IMR-90 (cell line): ENCODE measurements at regions not wholly inside any gene's neighbourhood (a gene's known extent, or its start where the extent isn't known, plus 50 kb on each side); places are given as distances from the start of the nearest gene placed in this dataset.

ENCODE experiments used
- ATAC-seq: fragments of 200-7000 bp; cut with Tn5 transposase; 2 replicates; pipeline ENCODE4 v1.9.1; 2020; ENCODE audit warnings: low read depth, mild to moderate bottlenecking, moderate library complexity
- BruUV-seq: library from RNA; stranded (reverse); fragments of 400-500 nt; replicated peaks from 2 replicates; lab custom pipeline; 2021; lab: Mats Ljungman, UMichigan
- CTCF ChIA-PET: fragments of 300-600 bp; formaldehyde crosslinking; extraction: SDS; loops from one replicate; lab custom pipeline; 2021; ENCODE audit warnings: antibody characterized with exemption; lab: Yijun Ruan, JAX
- POLR2A ChIA-PET: fragments of 300-600 bp; sonication (Branson Sonifier 250); formaldehyde crosslinking; loops from one replicate; lab custom pipeline; 2022; ENCODE audit warnings: antibody characterized with exemption; ENCODE audit not compliant: unreplicated experiment; lab: Charles Lee
- DNase-seq: peaks from one replicate; pipeline ENCODE4 v3.0.0; 2013
- H2AFZ ChIP-seq: replicated peaks from 2 replicates; pipeline ENCODE3; 2013; ENCODE audit warnings: low read length, mild to moderate bottlenecking; ENCODE audit not compliant: poor library complexity
- H2AK5ac ChIP-seq: 2 replicates; pipeline ENCODE4 v1.6.1; 2013; ENCODE audit warnings: low read depth, low read length, inconsistent platforms
- H2AK9ac ChIP-seq: replicated peaks from 2 replicates; pipeline ENCODE3; 2013; ENCODE audit warnings: mild to moderate bottlenecking, low read depth, low read length, moderate library complexity; ENCODE audit not compliant: poor library complexity
- H2BK120ac ChIP-seq: 2 replicates; pipeline ENCODE4 v1.6.1; 2013; ENCODE audit warnings: low read depth, low read length, inconsistent platforms
- H2BK15ac ChIP-seq: 3 replicates; pipeline ENCODE4 v1.6.1; 2013; ENCODE audit warnings: low read depth, low read length, inconsistent platforms
- H2BK20ac ChIP-seq: 2 replicates; pipeline ENCODE4 v1.6.1; 2013; ENCODE audit warnings: low read depth, mild to moderate bottlenecking, inconsistent platforms, low read length, moderate library complexity
- H2BK5ac ChIP-seq: 2 replicates; pipeline ENCODE4 v1.6.1; 2013; ENCODE audit warnings: mild to moderate bottlenecking, low read depth, low read length, inconsistent platforms; ENCODE audit not compliant: poor library complexity, severe bottlenecking
- H3K14ac ChIP-seq: replicated peaks from 2 replicates; pipeline ENCODE4 v1.6.1; 2013; ENCODE audit warnings: low read depth, low read length, inconsistent platforms
- H3K18ac ChIP-seq: 2 replicates; pipeline ENCODE4 v1.6.1; 2013; ENCODE audit warnings: low read depth, low read length, control low read depth
- H3K23ac ChIP-seq: 2 replicates; pipeline ENCODE4 v1.6.1; 2013; ENCODE audit warnings: low read depth, low read length, inconsistent platforms
- H3K27ac ChIP-seq: 2 replicates; pipeline ENCODE4 v1.5.1; 2013; ENCODE audit warnings: mild to moderate bottlenecking, control low read depth, low read length; ENCODE audit not compliant: insufficient read depth
- H3K27me3 ChIP-seq: 2 replicates; pipeline ENCODE4 v1.6.1; 2013; ENCODE audit warnings: low read length; ENCODE audit not compliant: control insufficient read depth, insufficient read depth
- H3K36me3 ChIP-seq: 2 replicates; pipeline ENCODE4 v1.6.1; 2013; ENCODE audit warnings: low read length, mixed read lengths; ENCODE audit not compliant: control insufficient read depth, insufficient read depth
- H3K4ac ChIP-seq: 2 replicates; pipeline ENCODE4 v1.6.1; 2013; ENCODE audit warnings: low read depth, low read length, inconsistent platforms
- H3K4me1 ChIP-seq: 2 replicates; pipeline ENCODE4 v1.6.1; 2013; ENCODE audit warnings: low read length, mixed read lengths; ENCODE audit not compliant: control insufficient read depth, insufficient read depth
- H3K4me2 ChIP-seq: 2 replicates; pipeline ENCODE4 v1.6.1; 2013; ENCODE audit warnings: low read depth, mild to moderate bottlenecking, control low read depth, low read length, moderate library complexity
- H3K4me3 ChIP-seq: 2 replicates; pipeline ENCODE4 v1.5.1; 2013; ENCODE audit warnings: low read depth, mild to moderate bottlenecking, control low read depth, low read length, moderate library complexity; ENCODE audit not compliant: insufficient read depth
- H3K56ac ChIP-seq: 2 replicates; pipeline ENCODE4 v1.6.1; 2013; ENCODE audit warnings: low read length, inconsistent platforms; ENCODE audit not compliant: insufficient read depth; ENCODE audit errors: extremely low read depth
- H3K79me1 ChIP-seq, 2 experiments: 2 replicates each; pipeline ENCODE4 v1.6.1; 2013; ENCODE audit warnings: low read length in 2 of 2, inconsistent platforms in 1 of 2, low read depth in 1 of 2
- H3K9ac ChIP-seq: 2 replicates; pipeline ENCODE4 v1.6.1; 2013; ENCODE audit warnings: low read depth, low read length, control low read depth
- H3K9me1 ChIP-seq: 2 replicates; pipeline ENCODE4 v1.6.1; 2013; ENCODE audit warnings: low read length, inconsistent platforms; ENCODE audit not compliant: insufficient read depth
- H3K9me3 ChIP-seq: 2 replicates; pipeline ENCODE4 v1.6.1; 2013; ENCODE audit warnings: low read length; ENCODE audit not compliant: control insufficient read depth, insufficient read depth
- H4K20me1 ChIP-seq: 2 replicates; pipeline ENCODE4 v1.6.1; 2013; ENCODE audit warnings: low read length, inconsistent platforms; ENCODE audit not compliant: insufficient read depth
- H4K5ac ChIP-seq: 2 replicates; pipeline ENCODE4 v1.6.1; 2013; ENCODE audit warnings: mild to moderate bottlenecking, low read depth, low read length, control low read depth
- H4K8ac ChIP-seq, 2 experiments: 2 replicates each; pipeline ENCODE4 v1.6.1; 2013; ENCODE audit warnings: low read depth in 2 of 2, low read length in 2 of 2, control low read depth in 1 of 2, inconsistent platforms in 1 of 2
- H4K91ac ChIP-seq: 2 replicates; pipeline ENCODE4 v1.6.1; 2013; ENCODE audit warnings: low read depth, low read length, inconsistent platforms; ENCODE audit not compliant: insufficient read depth
- BHLHE40 ChIP-seq: fragments of 150-350 bp; IDR thresholded peaks from 2 replicates; pipeline ENCODE4 v1.6.1; 2016; ENCODE audit warnings: mild to moderate bottlenecking, low read depth, low read length
- CEBPB ChIP-seq: IDR thresholded peaks from 2 replicates; pipeline ENCODE4 v1.6.1; 2012; ENCODE audit warnings: low read depth, low read length, improper control_type of control experiment
- CHD1 ChIP-seq: IDR thresholded peaks from 2 replicates; pipeline ENCODE4 v1.6.1; 2012; ENCODE audit warnings: low read depth, low read length, improper control_type of control experiment
- CTCF ChIP-seq: conservative IDR thresholded peaks from 2 replicates; pipeline ENCODE4 v1.5.1; 2012; ENCODE audit warnings: mild to moderate bottlenecking, low read depth, low read length, improper control_type of control experiment
- FOS ChIP-seq: fragments of 150-350 bp; IDR thresholded peaks from 2 replicates; pipeline ENCODE4 v1.6.1; 2016; ENCODE audit warnings: low read depth, low read length
- MAFK ChIP-seq: IDR thresholded peaks from 2 replicates; pipeline ENCODE4 v1.6.1; 2012; ENCODE audit warnings: low read depth, low read length, improper control_type of control experiment
- MAZ ChIP-seq: IDR thresholded peaks from 2 replicates; pipeline ENCODE4 v1.6.1; 2012; ENCODE audit warnings: low read depth, mild to moderate bottlenecking, low read length, improper control_type of control experiment, moderate library complexity, borderline replicate concordance
- MXI1 ChIP-seq: IDR thresholded peaks from 2 replicates; pipeline ENCODE4 v1.6.1; 2012; ENCODE audit warnings: low read depth, mild to moderate bottlenecking, low read length, moderate library complexity, borderline replicate concordance
- NFE2L2 ChIP-seq: fragments of 150-350 bp; IDR thresholded peaks from 2 replicates; pipeline ENCODE4 v1.6.1; 2016; ENCODE audit warnings: low read depth, mild to moderate bottlenecking, low read length
- POLR2A ChIP-seq: IDR thresholded peaks from 2 replicates; pipeline ENCODE4 v1.6.1; 2012; ENCODE audit warnings: mild to moderate bottlenecking, low read depth, low read length
- RAD21 ChIP-seq: IDR thresholded peaks from 2 replicates; pipeline ENCODE4 v1.6.1; 2012; ENCODE audit warnings: low read length, improper control_type of control experiment
- RCOR1 ChIP-seq: IDR thresholded peaks from 2 replicates; pipeline ENCODE4 v1.6.1; 2012; ENCODE audit warnings: mild to moderate bottlenecking, low read length, improper control_type of control experiment; ENCODE audit not compliant: insufficient replicate concordance
- RFX5 ChIP-seq: IDR thresholded peaks from 2 replicates; pipeline ENCODE4 v1.8.0; 2012; ENCODE audit warnings: low read depth, mild to moderate bottlenecking, low read length, moderate library complexity
- SMC3 ChIP-seq: fragments of 150-350 bp; IDR thresholded peaks from 2 replicates; pipeline ENCODE4 v1.6.1; 2016; ENCODE audit warnings: low read depth, mild to moderate bottlenecking, antibody characterized with exemption, low read length, moderate library complexity
- USF2 ChIP-seq: fragments of 150-350 bp; IDR thresholded peaks from 2 replicates; pipeline ENCODE4 v1.6.1; 2017; ENCODE audit warnings: mild to moderate bottlenecking, antibody characterized with exemption, low read length, low read depth
- WGBS, 2 experiments: methylation state at CpG; one replicate each; pipeline versions ENCODE4 v1.1.5 to v1.1.7; 2013; ENCODE audit warnings: missing lambda C conversion rate in 2 of 2; ENCODE audit not compliant: insufficient read length in 1 of 2; ENCODE audit errors: extremely low coverage in 2 of 2; 5-methylcytosine and 5-hydroxymethylcytosine counted together
- dilution Hi-C: fragments of 300-500 bp; cut with HindIII; formaldehyde crosslinking; loops from one replicate; pipeline ENCODE4 v1.14.3; 2018; ENCODE audit warnings: low sequenced_read_pairs; ENCODE audit not compliant: unreplicated experiment
- in situ Hi-C: fragments of 300-500 bp; cut with MboI; formaldehyde crosslinking; loops from 3 replicates; pipeline ENCODE4 v1.14.3; 2019; ENCODE audit warnings: low sequenced_read_pairs, inconsistent platforms, mixed read lengths
- intact Hi-C: fragments of 100-400 bp; cut with micrococcal nuclease; formaldehyde crosslinking; loops from 2 replicates; pipeline ENCODE4 v1.10.0; 2022
- TF ChIP-seq, protein P1 (sequence below): fragments of 150-350 bp; IDR thresholded peaks from 2 replicates; pipeline ENCODE4 v1.6.1; 2016; ENCODE audit warnings: low read depth, mild to moderate bottlenecking, low read length, moderate library complexity, borderline replicate concordance

DNA sequence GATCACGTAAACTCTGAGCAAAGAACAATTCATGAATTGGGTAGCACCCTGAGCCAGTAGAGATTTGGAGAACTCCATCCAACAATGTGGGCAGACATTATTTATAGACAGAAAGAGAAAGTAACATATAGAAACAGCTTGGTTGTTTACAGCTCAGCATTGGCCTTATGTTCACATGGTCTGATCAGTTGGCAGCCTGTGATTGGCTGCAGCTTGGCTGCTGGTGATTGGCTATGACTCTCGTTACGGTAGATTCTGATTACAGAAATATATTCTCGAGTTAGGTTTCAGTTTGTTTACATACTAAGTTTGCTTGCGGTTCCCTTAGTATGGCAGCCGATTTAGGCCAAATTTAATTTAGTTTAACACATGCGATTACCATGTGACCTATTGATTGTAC lies 663.4 kb downstream of the RAPGEF2 start:
- no TSS peak for BruUV-seq
- CTCF ChIA-PET = no interaction called here
- no peak overlapping the region for H4K5ac ChIP-seq
- H3K79me1 ChIP-seq = no peaks in the 10 kb centered on the region
- no peaks in the 10 kb centered on the region for H3K9me3 ChIP-seq
- in situ Hi-C loops (no loop called here), dilution Hi-C loops (no loop called here), intact Hi-C loops (no loop called here)
- POLR2A ChIA-PET = no interaction called here
- H3K4me2 ChIP-seq = no peak overlapping the region
- no peak for DNase-seq
- H3K23ac ChIP-seq = no peak overlapping the region
- no peaks in the 10 kb centered on the region for H3K27me3 ChIP-seq
- no peak overlapping the region for H3K27ac ChIP-seq
- no peak overlapping the region for H2BK5ac ChIP-seq
- H3K9ac ChIP-seq = no peak overlapping the region
- no peak overlapping the region for H2BK20ac ChIP-seq
- H3K18ac ChIP-seq = no peak overlapping the region
- H3K4ac ChIP-seq = no peak overlapping the region
- no peak overlapping the region for H3K56ac ChIP-seq
- no peaks in the 10 kb centered on the region for H4K20me1 ChIP-seq
- H4K8ac ChIP-seq = no peak overlapping the region
- H3K14ac ChIP-seq = no peak overlapping the region
- H3K36me3 ChIP-seq = no peaks in the 10 kb centered on the region
- H2AK5ac ChIP-seq = no peak overlapping the region
- H2BK120ac ChIP-seq = no peak overlapping the region
- no peak for ATAC-seq
- no peak overlapping the region for H2AK9ac ChIP-seq
- no peak overlapping the region for H3K4me3 ChIP-seq
- no peaks in the 10 kb centered on the region for H3K4me1 ChIP-seq
- H3K9me1 ChIP-seq = no peaks in the 10 kb centered on the region
- no peak overlapping the region for H2BK15ac ChIP-seq
- no peak overlapping the region for H4K91ac ChIP-seq
- TF ChIP-seq BHLHE40 = no peak
- no peak for TF ChIP-seq MAZ
- no peak for TF ChIP-seq MAFK
- TF ChIP-seq USF2 = no peak
- TF ChIP-seq, protein P1, sequence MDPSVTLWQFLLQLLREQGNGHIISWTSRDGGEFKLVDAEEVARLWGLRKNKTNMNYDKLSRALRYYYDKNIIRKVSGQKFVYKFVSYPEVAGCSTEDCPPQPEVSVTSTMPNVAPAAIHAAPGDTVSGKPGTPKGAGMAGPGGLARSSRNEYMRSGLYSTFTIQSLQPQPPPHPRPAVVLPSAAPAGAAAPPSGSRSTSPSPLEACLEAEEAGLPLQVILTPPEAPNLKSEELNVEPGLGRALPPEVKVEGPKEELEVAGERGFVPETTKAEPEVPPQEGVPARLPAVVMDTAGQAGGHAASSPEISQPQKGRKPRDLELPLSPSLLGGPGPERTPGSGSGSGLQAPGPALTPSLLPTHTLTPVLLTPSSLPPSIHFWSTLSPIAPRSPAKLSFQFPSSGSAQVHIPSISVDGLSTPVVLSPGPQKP = no peak
- no peak for TF ChIP-seq SMC3
- no peak for TF ChIP-seq FOS
- TF ChIP-seq CEBPB = no peak
- no peak for TF ChIP-seq RCOR1
- no peak for TF ChIP-seq RAD21
- no peak for TF ChIP-seq CHD1
- TF ChIP-seq RFX5 = no peak
- no peak for TF ChIP-seq CTCF
- no peak for TF ChIP-seq POLR2A
- no peak for TF ChIP-seq NFE2L2
- TF ChIP-seq MXI1 = no peak
- H2AFZ ChIP-seq = no peak overlapping the region
- no CpG with 5 or more reads among the region's 7 CpGs for WGBS, 2 experiments
